ENCODE measurements at regions not wholly inside any gene's neighbourhood (a gene's known extent, or its start where the extent isn't known, plus 50 kb on each side); places are given as distances from the start of the nearest gene placed in this dataset.

GRCh38 chr18:45506951-45507350 is 108.3 kb upstream of the SLC14A2 start:
- no peak overlapping the region for H3K4me3 ChIP-seq (ENCODE audit: low read depth in 2 of 2, low read length in 1 of 2)
- no peak overlapping the region for H3K27ac ChIP-seq (ENCODE audit: low read depth in 2 of 2, low read length in 1 of 2)
- H3K36me3 ChIP-seq (replicated peaks in 1 of 2; ENCODE audit: control insufficient read depth in 1 of 2, insufficient read depth in 2 of 2, low read length in 1 of 2): no peaks in the 10 kb centered on the region
- no peaks in the 10 kb centered on the region for H3F3A ChIP-seq (replicated peaks; ENCODE audit: insufficient read depth)
- ChIA-PET POLR2A (no interaction called here), CTCF (no interaction called here)
- H3K9ac ChIP-seq: no peak overlapping the region
- H3K9me2 ChIP-seq: no peaks in the 10 kb centered on the region
- no peak overlapping the region for H2AFZ ChIP-seq (ENCODE audit: low read depth)
- no peaks in the 10 kb centered on the region for H3K9me3 ChIP-seq
- DNase-seq: no peak
- H4K20me1 ChIP-seq (ENCODE audit: insufficient read depth): no peaks in the 10 kb centered on the region
- no peak overlapping the region for H3K4me2 ChIP-seq
- peaks cover 0 to 8% of the 10 kb centered on the region in 2 experiments; a peak in 1 of 4 replicates for H3K4me1 ChIP-seq (ENCODE audit: control insufficient read depth in 1 of 2, insufficient read depth in 2 of 2, low read depth in 1 of 2, low read length in 1 of 2)
- no peaks in the 10 kb centered on the region for H3K79me2 ChIP-seq (ENCODE audit: insufficient read depth)
- TF ChIP-seq USF2 (IDR thresholded peaks at IDR 0.05; ENCODE audit: borderline replicate concordance, low read depth, low read length): no peak
- TF ChIP-seq CHD2 (IDR thresholded peaks at IDR 0.05; ENCODE audit: low read length, partially characterized antibody): no peak
- TF ChIP-seq MEF2A (IDR thresholded peaks at IDR 0.05; ENCODE audit: borderline replicate concordance, low read depth): no peak
- TF ChIP-seq, protein P1, sequence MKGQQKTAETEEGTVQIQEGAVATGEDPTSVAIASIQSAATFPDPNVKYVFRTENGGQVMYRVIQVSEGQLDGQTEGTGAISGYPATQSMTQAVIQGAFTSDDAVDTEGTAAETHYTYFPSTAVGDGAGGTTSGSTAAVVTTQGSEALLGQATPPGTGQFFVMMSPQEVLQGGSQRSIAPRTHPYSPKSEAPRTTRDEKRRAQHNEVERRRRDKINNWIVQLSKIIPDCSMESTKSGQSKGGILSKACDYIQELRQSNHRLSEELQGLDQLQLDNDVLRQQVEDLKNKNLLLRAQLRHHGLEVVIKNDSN (IDR thresholded peaks at IDR 0.05; ENCODE audit: borderline replicate concordance, low read depth): no peak
- TF ChIP-seq, protein P2, sequence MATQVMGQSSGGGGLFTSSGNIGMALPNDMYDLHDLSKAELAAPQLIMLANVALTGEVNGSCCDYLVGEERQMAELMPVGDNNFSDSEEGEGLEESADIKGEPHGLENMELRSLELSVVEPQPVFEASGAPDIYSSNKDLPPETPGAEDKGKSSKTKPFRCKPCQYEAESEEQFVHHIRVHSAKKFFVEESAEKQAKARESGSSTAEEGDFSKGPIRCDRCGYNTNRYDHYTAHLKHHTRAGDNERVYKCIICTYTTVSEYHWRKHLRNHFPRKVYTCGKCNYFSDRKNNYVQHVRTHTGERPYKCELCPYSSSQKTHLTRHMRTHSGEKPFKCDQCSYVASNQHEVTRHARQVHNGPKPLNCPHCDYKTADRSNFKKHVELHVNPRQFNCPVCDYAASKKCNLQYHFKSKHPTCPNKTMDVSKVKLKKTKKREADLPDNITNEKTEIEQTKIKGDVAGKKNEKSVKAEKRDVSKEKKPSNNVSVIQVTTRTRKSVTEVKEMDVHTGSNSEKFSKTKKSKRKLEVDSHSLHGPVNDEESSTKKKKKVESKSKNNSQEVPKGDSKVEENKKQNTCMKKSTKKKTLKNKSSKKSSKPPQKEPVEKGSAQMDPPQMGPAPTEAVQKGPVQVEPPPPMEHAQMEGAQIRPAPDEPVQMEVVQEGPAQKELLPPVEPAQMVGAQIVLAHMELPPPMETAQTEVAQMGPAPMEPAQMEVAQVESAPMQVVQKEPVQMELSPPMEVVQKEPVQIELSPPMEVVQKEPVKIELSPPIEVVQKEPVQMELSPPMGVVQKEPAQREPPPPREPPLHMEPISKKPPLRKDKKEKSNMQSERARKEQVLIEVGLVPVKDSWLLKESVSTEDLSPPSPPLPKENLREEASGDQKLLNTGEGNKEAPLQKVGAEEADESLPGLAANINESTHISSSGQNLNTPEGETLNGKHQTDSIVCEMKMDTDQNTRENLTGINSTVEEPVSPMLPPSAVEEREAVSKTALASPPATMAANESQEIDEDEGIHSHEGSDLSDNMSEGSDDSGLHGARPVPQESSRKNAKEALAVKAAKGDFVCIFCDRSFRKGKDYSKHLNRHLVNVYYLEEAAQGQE (IDR thresholded peaks at IDR 0.05; ENCODE audit: low read depth, low read length): no peak
- no peak for TF ChIP-seq RCOR1 (IDR thresholded peaks at IDR 0.05; ENCODE audit: low read length)
- TF ChIP-seq FOSL2 (IDR thresholded peaks at IDR 0.05; ENCODE audit: borderline replicate concordance, low read depth): no peak
- no peak for TF ChIP-seq ELF1 (IDR thresholded peaks at IDR 0.05)
- TF ChIP-seq TEAD4 (IDR thresholded peaks at IDR 0.05; ENCODE audit: borderline replicate concordance, insufficient read depth): no peak
- TF ChIP-seq TAF1 (IDR thresholded peaks at IDR 0.05; ENCODE audit: borderline replicate concordance, low read depth, low read length): no peak
- TF ChIP-seq FOXM1 (IDR thresholded peaks at IDR 0.05; ENCODE audit: low read depth): no peak
- TF ChIP-seq YY1 (IDR thresholded peaks at IDR 0.05; ENCODE audit: low read depth): no peak
- no peak for TF ChIP-seq MAX (IDR thresholded peaks at IDR 0.05; ENCODE audit: low read depth)
- WGBS (ENCODE audit: low lambda C conversion rate): 41% methylated on average over 4 of the region's 4 CpGs
- no peaks in the 10 kb centered on the region for H3K27me3 ChIP-seq (ENCODE audit: insufficient read depth)

Measured in SK-N-SH (cell line).